IMR-90 (cell line): ENCODE measurements at regions not wholly inside any gene's neighbourhood (a gene's known extent, or its start where the extent isn't known, plus 50 kb on each side); places are given as distances from the start of the nearest gene placed in this dataset.

Source experiments
- ATAC-seq: fragments of 200-7000 bp; cut with Tn5 transposase; 2 replicates; pipeline ENCODE4 v1.9.1; 2020; ENCODE audit warnings: low read depth, mild to moderate bottlenecking, moderate library complexity
- BruUV-seq: library from RNA; stranded (reverse); fragments of 400-500 nt; replicated peaks from 2 replicates; lab custom pipeline; 2021; lab: Mats Ljungman, UMichigan
- CTCF ChIA-PET: fragments of 300-600 bp; formaldehyde crosslinking; extraction: SDS; loops from one replicate; lab custom pipeline; 2021; ENCODE audit warnings: antibody characterized with exemption; lab: Yijun Ruan, JAX
- POLR2A ChIA-PET: fragments of 300-600 bp; sonication (Branson Sonifier 250); formaldehyde crosslinking; loops from one replicate; lab custom pipeline; 2022; ENCODE audit warnings: antibody characterized with exemption; ENCODE audit not compliant: unreplicated experiment; lab: Charles Lee
- DNase-seq: peaks from one replicate; pipeline ENCODE4 v3.0.0; 2013
- H2AFZ ChIP-seq: replicated peaks from 2 replicates; pipeline ENCODE3; 2013; ENCODE audit warnings: low read length, mild to moderate bottlenecking; ENCODE audit not compliant: poor library complexity
- H2AK5ac ChIP-seq: 2 replicates; pipeline ENCODE4 v1.6.1; 2013; ENCODE audit warnings: low read depth, low read length, inconsistent platforms
- H2AK9ac ChIP-seq: replicated peaks from 2 replicates; pipeline ENCODE3; 2013; ENCODE audit warnings: mild to moderate bottlenecking, low read depth, low read length, moderate library complexity; ENCODE audit not compliant: poor library complexity
- H2BK120ac ChIP-seq: 2 replicates; pipeline ENCODE4 v1.6.1; 2013; ENCODE audit warnings: low read depth, low read length, inconsistent platforms
- H2BK15ac ChIP-seq: 3 replicates; pipeline ENCODE4 v1.6.1; 2013; ENCODE audit warnings: low read depth, low read length, inconsistent platforms
- H2BK20ac ChIP-seq: 2 replicates; pipeline ENCODE4 v1.6.1; 2013; ENCODE audit warnings: low read depth, mild to moderate bottlenecking, inconsistent platforms, low read length, moderate library complexity
- H2BK5ac ChIP-seq: 2 replicates; pipeline ENCODE4 v1.6.1; 2013; ENCODE audit warnings: mild to moderate bottlenecking, low read depth, low read length, inconsistent platforms; ENCODE audit not compliant: poor library complexity, severe bottlenecking
- H3K14ac ChIP-seq: replicated peaks from 2 replicates; pipeline ENCODE4 v1.6.1; 2013; ENCODE audit warnings: low read depth, low read length, inconsistent platforms
- H3K18ac ChIP-seq: 2 replicates; pipeline ENCODE4 v1.6.1; 2013; ENCODE audit warnings: low read depth, low read length, control low read depth
- H3K23ac ChIP-seq: 2 replicates; pipeline ENCODE4 v1.6.1; 2013; ENCODE audit warnings: low read depth, low read length, inconsistent platforms
- H3K27ac ChIP-seq: 2 replicates; pipeline ENCODE4 v1.5.1; 2013; ENCODE audit warnings: mild to moderate bottlenecking, control low read depth, low read length; ENCODE audit not compliant: insufficient read depth
- H3K27me3 ChIP-seq: 2 replicates; pipeline ENCODE4 v1.6.1; 2013; ENCODE audit warnings: low read length; ENCODE audit not compliant: control insufficient read depth, insufficient read depth
- H3K36me3 ChIP-seq: 2 replicates; pipeline ENCODE4 v1.6.1; 2013; ENCODE audit warnings: low read length, mixed read lengths; ENCODE audit not compliant: control insufficient read depth, insufficient read depth
- H3K4ac ChIP-seq: 2 replicates; pipeline ENCODE4 v1.6.1; 2013; ENCODE audit warnings: low read depth, low read length, inconsistent platforms
- H3K4me1 ChIP-seq: 2 replicates; pipeline ENCODE4 v1.6.1; 2013; ENCODE audit warnings: low read length, mixed read lengths; ENCODE audit not compliant: control insufficient read depth, insufficient read depth
- H3K4me2 ChIP-seq: 2 replicates; pipeline ENCODE4 v1.6.1; 2013; ENCODE audit warnings: low read depth, mild to moderate bottlenecking, control low read depth, low read length, moderate library complexity
- H3K4me3 ChIP-seq: 2 replicates; pipeline ENCODE4 v1.5.1; 2013; ENCODE audit warnings: low read depth, mild to moderate bottlenecking, control low read depth, low read length, moderate library complexity; ENCODE audit not compliant: insufficient read depth
- H3K56ac ChIP-seq: 2 replicates; pipeline ENCODE4 v1.6.1; 2013; ENCODE audit warnings: low read length, inconsistent platforms; ENCODE audit not compliant: insufficient read depth; ENCODE audit errors: extremely low read depth
- H3K79me1 ChIP-seq, 2 experiments: 2 replicates each; pipeline ENCODE4 v1.6.1; 2013; ENCODE audit warnings: low read length in 2 of 2, inconsistent platforms in 1 of 2, low read depth in 1 of 2
- H3K9ac ChIP-seq: 2 replicates; pipeline ENCODE4 v1.6.1; 2013; ENCODE audit warnings: low read depth, low read length, control low read depth
- H3K9me1 ChIP-seq: 2 replicates; pipeline ENCODE4 v1.6.1; 2013; ENCODE audit warnings: low read length, inconsistent platforms; ENCODE audit not compliant: insufficient read depth
- H3K9me3 ChIP-seq: 2 replicates; pipeline ENCODE4 v1.6.1; 2013; ENCODE audit warnings: low read length; ENCODE audit not compliant: control insufficient read depth, insufficient read depth
- H4K20me1 ChIP-seq: 2 replicates; pipeline ENCODE4 v1.6.1; 2013; ENCODE audit warnings: low read length, inconsistent platforms; ENCODE audit not compliant: insufficient read depth
- H4K5ac ChIP-seq: 2 replicates; pipeline ENCODE4 v1.6.1; 2013; ENCODE audit warnings: mild to moderate bottlenecking, low read depth, low read length, control low read depth
- H4K8ac ChIP-seq, 2 experiments: 2 replicates each; pipeline ENCODE4 v1.6.1; 2013; ENCODE audit warnings: low read depth in 2 of 2, low read length in 2 of 2, control low read depth in 1 of 2, inconsistent platforms in 1 of 2
- H4K91ac ChIP-seq: 2 replicates; pipeline ENCODE4 v1.6.1; 2013; ENCODE audit warnings: low read depth, low read length, inconsistent platforms; ENCODE audit not compliant: insufficient read depth
- BHLHE40 ChIP-seq: fragments of 150-350 bp; IDR thresholded peaks from 2 replicates; pipeline ENCODE4 v1.6.1; 2016; ENCODE audit warnings: mild to moderate bottlenecking, low read depth, low read length
- FOS ChIP-seq: fragments of 150-350 bp; IDR thresholded peaks from 2 replicates; pipeline ENCODE4 v1.6.1; 2016; ENCODE audit warnings: low read depth, low read length
- MXI1 ChIP-seq: IDR thresholded peaks from 2 replicates; pipeline ENCODE4 v1.6.1; 2012; ENCODE audit warnings: low read depth, mild to moderate bottlenecking, low read length, moderate library complexity, borderline replicate concordance
- NFE2L2 ChIP-seq: fragments of 150-350 bp; IDR thresholded peaks from 2 replicates; pipeline ENCODE4 v1.6.1; 2016; ENCODE audit warnings: low read depth, mild to moderate bottlenecking, low read length
- RCOR1 ChIP-seq: IDR thresholded peaks from 2 replicates; pipeline ENCODE4 v1.6.1; 2012; ENCODE audit warnings: mild to moderate bottlenecking, low read length, improper control_type of control experiment; ENCODE audit not compliant: insufficient replicate concordance
- WGBS, 2 experiments: methylation state at CpG; one replicate each; pipeline versions ENCODE4 v1.1.5 to v1.1.7; 2013; ENCODE audit warnings: missing lambda C conversion rate in 2 of 2; ENCODE audit not compliant: insufficient read length in 1 of 2; ENCODE audit errors: extremely low coverage in 2 of 2; 5-methylcytosine and 5-hydroxymethylcytosine counted together
- dilution Hi-C: fragments of 300-500 bp; cut with HindIII; formaldehyde crosslinking; loops from one replicate; pipeline ENCODE4 v1.14.3; 2018; ENCODE audit warnings: low sequenced_read_pairs; ENCODE audit not compliant: unreplicated experiment
- in situ Hi-C: fragments of 300-500 bp; cut with MboI; formaldehyde crosslinking; loops from 3 replicates; pipeline ENCODE4 v1.14.3; 2019; ENCODE audit warnings: low sequenced_read_pairs, inconsistent platforms, mixed read lengths
- intact Hi-C: fragments of 100-400 bp; cut with micrococcal nuclease; formaldehyde crosslinking; loops from 2 replicates; pipeline ENCODE4 v1.10.0; 2022

- H3K4ac ChIP-seq, result no peak overlapping the region
- no peak overlapping the region for H3K9ac ChIP-seq
- H3K18ac ChIP-seq, result no peak overlapping the region
- no peak overlapping the region for H3K4me3 ChIP-seq
- dilution Hi-C loops (no loop called here), intact Hi-C loops (no loop called here), in situ Hi-C loops (no loop called here)
- no peak overlapping the region for H3K23ac ChIP-seq
- H3K79me1 ChIP-seq, result no peaks in the 10 kb centered on the region
- H2BK20ac ChIP-seq, result no peak overlapping the region
- H2BK5ac ChIP-seq, result no peak overlapping the region
- H3K4me1 ChIP-seq, result no peaks in the 10 kb centered on the region
- no TSS peak for BruUV-seq
- H2AFZ ChIP-seq, result no peak overlapping the region
- H3K27me3 ChIP-seq, result no peaks in the 10 kb centered on the region; the same call in 1 of the 2 replicates
- H2BK120ac ChIP-seq, result no peak overlapping the region
- H2BK15ac ChIP-seq, result no peak overlapping the region
- DNase-seq (no peak), ATAC-seq (no peak)
- ChIA-PET CTCF (no interaction called here), POLR2A (interaction anchor here (1.0 kb wide), 1 partner anchor 20 kb away, joined by 4 read pairs; no protein-coding TSS in a partner anchor)
- no peaks in the 10 kb centered on the region for H4K20me1 ChIP-seq
- WGBS, 2 experiments, result no CpG with 5 or more reads among the region's 2 CpGs
- H3K56ac ChIP-seq, result no peak overlapping the region
- no peak overlapping the region for H3K27ac ChIP-seq
- H3K9me3 ChIP-seq, result no peaks in the 10 kb centered on the region
- H3K36me3 ChIP-seq, result no peaks in the 10 kb centered on the region
- H3K14ac ChIP-seq, result no peak overlapping the region
- no peak overlapping the region for H2AK9ac ChIP-seq
- H4K8ac ChIP-seq, result no peak overlapping the region
- no peak overlapping the region for H4K91ac ChIP-seq
- H2AK5ac ChIP-seq, result no peak overlapping the region
- TF ChIP-seq RCOR1 (no peak), FOS (no peak), NFE2L2 (no peak), MXI1 (no peak), BHLHE40 (no peak)
- no peak overlapping the region for H3K4me2 ChIP-seq
- no peak overlapping the region for H4K5ac ChIP-seq
- no peaks in the 10 kb centered on the region; the same call in 1 of the 2 replicates for H3K9me1 ChIP-seq
Observed at GRCh38 chr1:58939146-58939545, 155.3 kb upstream of the JUN start.
